ENCODE measurements at regions not wholly inside any gene's neighbourhood (a gene's known extent, or its start where the extent isn't known, plus 50 kb on each side); places are given as distances from the start of the nearest gene placed in this dataset.
"Not testable (repeated sequence)": the region's sequence is repeated elsewhere in the genome, so short reads cannot be mapped to it uniquely, and the experiment has no call there.

DNA sequence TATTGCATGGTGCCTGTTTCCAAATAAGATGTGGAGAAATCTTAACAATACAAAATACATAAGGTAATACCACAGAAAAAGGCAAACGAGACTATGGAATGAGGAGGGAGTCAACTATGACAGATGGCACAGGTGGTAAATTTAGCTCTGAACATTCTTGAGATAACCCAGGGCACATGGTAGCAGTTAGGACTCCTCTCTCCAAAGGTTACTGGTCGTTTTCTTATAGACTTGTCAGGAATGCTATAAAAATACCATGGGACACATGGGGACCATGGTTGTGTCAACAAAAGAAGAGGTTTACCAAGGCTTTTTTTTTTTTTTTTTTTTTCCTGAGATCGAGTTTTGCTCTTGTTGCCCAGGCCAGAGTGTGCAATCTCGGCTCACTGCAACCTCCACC lies 209.4 kb upstream of the RFX3 start:
- intact Hi-C loops (cut with DNase I) = loop anchor here (5.0 to 10.0 kb wide), 4 partner anchors 340 to 600 kb away; no protein-coding TSS in a partner anchor
- H3K36me3 ChIP-seq (ENCODE audit: control insufficient read depth in 1 of 2, insufficient read depth in 2 of 2, low read length in 1 of 2) = no peaks in the 10 kb centered on the region
- no peaks in the 10 kb centered on the region for H3K9me3 ChIP-seq (ENCODE audit: control insufficient read depth, low read length)
- H3K4me3 ChIP-seq (ENCODE audit: low read length in 2 of 2) = no peak overlapping the region
- H3K27ac ChIP-seq (ENCODE audit: low read depth in 1 of 2, low read length in 2 of 2) = no peak overlapping the region
- no peak for DNase-seq
- WGBS, 2 donors = 46 to 72% methylated on average over 4 of the region's 4 CpGs
- no peak for ATAC-seq (ENCODE audit: low FRiP score)
- no peaks in the 10 kb centered on the region for H3K27me3 ChIP-seq (ENCODE audit: control insufficient read depth in 1 of 2, insufficient read depth in 2 of 2, low read length in 1 of 2)
- H3K4me1 ChIP-seq (ENCODE audit: control insufficient read depth in 1 of 2, insufficient read depth in 2 of 2, low read length in 2 of 2) = no peaks in the 10 kb centered on the region

GRCh38 chr9:3733527-3734262 lies 207.9 kb upstream of the RFX3 start:
- not testable (repeated sequence) for H3K9me3 ChIP-seq (ENCODE audit: control insufficient read depth, low read length); DNase-seq; H3K4me1 ChIP-seq (ENCODE audit: control insufficient read depth in 1 of 2, insufficient read depth in 2 of 2, low read length in 2 of 2); H3K27me3 ChIP-seq (ENCODE audit: control insufficient read depth in 1 of 2, insufficient read depth in 2 of 2, low read length in 1 of 2); ATAC-seq (ENCODE audit: low FRiP score); H3K27ac ChIP-seq (ENCODE audit: low read depth in 1 of 2, low read length in 2 of 2); H3K36me3 ChIP-seq (ENCODE audit: control insufficient read depth in 1 of 2, insufficient read depth in 2 of 2, low read length in 1 of 2); H3K4me3 ChIP-seq (ENCODE audit: low read length in 2 of 2)
- 86 to 94% methylated on average over 55 to 56 of the region's 56 CpGs for WGBS, 2 donors
- intact Hi-C loops (cut with DNase I) = loop anchor here (2.0 to 10.0 kb wide), 5 partner anchors 341 to 644 kb away; no protein-coding TSS in a partner anchor

GRCh38 chr9:3733039-3733408 lies 207.2 kb upstream of the RFX3 start:
- DNase-seq (no peak), ATAC-seq (ENCODE audit: low FRiP score) (no peak)
- intact Hi-C loops (cut with DNase I) = loop anchor here (2.0 to 10.0 kb wide), 5 partner anchors 342 to 644 kb away; no protein-coding TSS in a partner anchor
- no peak overlapping the region for H3K4me3 ChIP-seq (ENCODE audit: low read length in 2 of 2)
- H3K36me3 ChIP-seq (ENCODE audit: control insufficient read depth in 1 of 2, insufficient read depth in 2 of 2, low read length in 1 of 2) = no peaks in the 10 kb centered on the region
- no peaks in the 10 kb centered on the region for H3K4me1 ChIP-seq (ENCODE audit: control insufficient read depth in 1 of 2, insufficient read depth in 2 of 2, low read length in 2 of 2)
- 55 to 74% methylated on average over 3 of the region's 3 CpGs for WGBS, 2 donors
- no peak overlapping the region for H3K27ac ChIP-seq (ENCODE audit: low read depth in 1 of 2, low read length in 2 of 2)
- no peaks in the 10 kb centered on the region for H3K9me3 ChIP-seq (ENCODE audit: control insufficient read depth, low read length)
- no peaks in the 10 kb centered on the region for H3K27me3 ChIP-seq (ENCODE audit: control insufficient read depth in 1 of 2, insufficient read depth in 2 of 2, low read length in 1 of 2)

- Histone ChIP-seq H3K4me1 (ENCODE audit: control insufficient read depth in 1 of 2, insufficient read depth in 2 of 2, low read length in 2 of 2) (no peaks in the 10 kb centered on the region), H3K36me3 (ENCODE audit: control insufficient read depth in 1 of 2, insufficient read depth in 2 of 2, low read length in 1 of 2) (no peaks in the 10 kb centered on the region), H3K27me3 (ENCODE audit: control insufficient read depth in 1 of 2, insufficient read depth in 2 of 2, low read length in 1 of 2) (no peaks in the 10 kb centered on the region), H3K4me3 (ENCODE audit: low read length in 2 of 2) (peak overlapping the region in 1 of 2 donors; percentile 41), H3K9me3 (ENCODE audit: control insufficient read depth, low read length) (no peaks in the 10 kb centered on the region), H3K27ac (ENCODE audit: low read depth in 1 of 2, low read length in 2 of 2) (no peak overlapping the region)
- intact Hi-C loops (cut with DNase I) = loop anchor here (2.0 to 10.0 kb wide), 5 partner anchors 342 to 645 kb away; no protein-coding TSS in a partner anchor
- DNase-seq (no peak), ATAC-seq (ENCODE audit: low FRiP score) (peak; percentile 92)
- WGBS, 2 donors = 23 to 29% methylated on average over 7 of the region's 7 CpGs
Measured at GRCh38 chr9:3732077-3733038, 206.6 kb upstream of the RFX3 start.

DNA sequence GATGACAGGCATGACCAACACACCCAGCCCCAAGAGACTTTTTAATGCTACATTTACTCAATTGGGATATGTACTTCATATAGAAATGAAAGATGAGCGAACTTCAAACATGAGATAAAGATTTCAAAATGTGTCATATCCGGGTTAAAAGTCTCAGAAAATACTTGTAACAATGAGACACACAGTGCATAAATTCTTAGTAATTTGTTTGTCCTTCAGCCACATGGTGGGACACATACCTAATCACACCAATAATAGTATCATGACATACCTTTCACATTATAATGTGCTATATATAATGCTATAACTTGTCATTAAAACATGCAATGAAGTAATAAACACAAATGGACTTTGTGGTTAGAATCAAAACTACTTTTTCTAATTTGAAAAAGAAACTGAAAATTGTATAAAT lies 204.7 kb upstream of the RFX3 start:
- Histone ChIP-seq H3K27ac (ENCODE audit: low read depth in 1 of 2, low read length in 2 of 2) (no peak overlapping the region), H3K4me3 (ENCODE audit: low read length in 2 of 2) (no peak overlapping the region), H3K9me3 (ENCODE audit: control insufficient read depth, low read length) (no peaks in the 10 kb centered on the region), H3K36me3 (ENCODE audit: control insufficient read depth in 1 of 2, insufficient read depth in 2 of 2, low read length in 1 of 2) (no peaks in the 10 kb centered on the region), H3K4me1 (ENCODE audit: control insufficient read depth in 1 of 2, insufficient read depth in 2 of 2, low read length in 2 of 2) (no peaks in the 10 kb centered on the region), H3K27me3 (ENCODE audit: control insufficient read depth in 1 of 2, insufficient read depth in 2 of 2, low read length in 1 of 2) (no peaks in the 10 kb centered on the region)
- no peak for DNase-seq
- intact Hi-C loops (cut with DNase I) = loop anchor here (5.0 to 10.0 kb wide), 4 partner anchors 344 to 647 kb away; no protein-coding TSS in a partner anchor
- 86 to 91% methylated on average over 2 of the region's 2 CpGs for WGBS, 2 donors
- no peak for ATAC-seq (ENCODE audit: low FRiP score)

GRCh38 chr9:3721096-3721495 lies 195.3 kb upstream of the RFX3 start:
- no peaks in the 10 kb centered on the region for H3K27me3 ChIP-seq (ENCODE audit: control insufficient read depth in 1 of 2, insufficient read depth in 2 of 2, low read length in 1 of 2)
- H3K27ac ChIP-seq (ENCODE audit: low read depth in 1 of 2, low read length in 2 of 2) = no peak overlapping the region
- H3K36me3 ChIP-seq (ENCODE audit: control insufficient read depth in 1 of 2, insufficient read depth in 2 of 2, low read length in 1 of 2) = no peaks in the 10 kb centered on the region
- H3K4me1 ChIP-seq (ENCODE audit: control insufficient read depth in 1 of 2, insufficient read depth in 2 of 2, low read length in 2 of 2) = no peaks in the 10 kb centered on the region
- DNase-seq (no peak), ATAC-seq (ENCODE audit: low FRiP score) (no peak)
- intact Hi-C loops (cut with DNase I) = no loop called here
- no peaks in the 10 kb centered on the region for H3K9me3 ChIP-seq (ENCODE audit: control insufficient read depth, low read length)
- H3K4me3 ChIP-seq (ENCODE audit: low read length in 2 of 2) = no peak overlapping the region

- no peak for DNase-seq
- H3K4me3 ChIP-seq (ENCODE audit: low read length in 2 of 2) = no peak overlapping the region
- no peaks in the 10 kb centered on the region for H3K27me3 ChIP-seq (ENCODE audit: control insufficient read depth in 1 of 2, insufficient read depth in 2 of 2, low read length in 1 of 2)
- H3K27ac ChIP-seq (ENCODE audit: low read depth in 1 of 2, low read length in 2 of 2) = no peak overlapping the region
- H3K36me3 ChIP-seq (ENCODE audit: control insufficient read depth in 1 of 2, insufficient read depth in 2 of 2, low read length in 1 of 2) = no peaks in the 10 kb centered on the region
- H3K4me1 ChIP-seq (ENCODE audit: control insufficient read depth in 1 of 2, insufficient read depth in 2 of 2, low read length in 2 of 2) = no peaks in the 10 kb centered on the region
- no peak for ATAC-seq (ENCODE audit: low FRiP score)
- no peaks in the 10 kb centered on the region for H3K9me3 ChIP-seq (ENCODE audit: control insufficient read depth, low read length)
- intact Hi-C loops (cut with DNase I) = no loop called here
Measured at GRCh38 chr9:3719286-3719685, 193.5 kb upstream of the RFX3 start.

GRCh38 chr9:3716415-3716814 lies 190.6 kb upstream of the RFX3 start:
- ATAC-seq (ENCODE audit: low FRiP score) (no peak), DNase-seq (no peak)
- no peak overlapping the region for H3K4me3 ChIP-seq (ENCODE audit: low read length in 2 of 2)
- H3K27me3 ChIP-seq (ENCODE audit: control insufficient read depth in 1 of 2, insufficient read depth in 2 of 2, low read length in 1 of 2) = no peaks in the 10 kb centered on the region
- intact Hi-C loops (cut with DNase I) = no loop called here
- H3K27ac ChIP-seq (ENCODE audit: low read depth in 1 of 2, low read length in 2 of 2) = no peak overlapping the region
- H3K36me3 ChIP-seq (ENCODE audit: control insufficient read depth in 1 of 2, insufficient read depth in 2 of 2, low read length in 1 of 2) = no peaks in the 10 kb centered on the region
- H3K4me1 ChIP-seq (ENCODE audit: control insufficient read depth in 1 of 2, insufficient read depth in 2 of 2, low read length in 2 of 2) = no peaks in the 10 kb centered on the region
- WGBS, 2 donors = 59 to 62% methylated on average over 2 of the region's 2 CpGs
- no peaks in the 10 kb centered on the region for H3K9me3 ChIP-seq (ENCODE audit: control insufficient read depth, low read length)

Data from aorta (tissue), 5 donors.